Activated CD4-positive, alpha-beta T cell treated with anti-CD3 and anti-CD28 coated beads, Interleukin-2, amount 10 ng/mL, durations not matched to agents 7 days and 5 days (primary cell): ENCODE measurements at regions not wholly inside any gene's neighbourhood (a gene's known extent, or its start where the extent isn't known, plus 50 kb on each side); places are given as distances from the start of the nearest gene placed in this dataset.

Source experiments
- CTCF ChIA-PET: fragments of 350-600 bp; sonication (Branson Sonifier 250); formaldehyde crosslinking; loops from one replicate; lab custom pipeline; 2021; ENCODE audit warnings: antibody characterized with exemption; lab: Charles Lee
- POLR2A ChIA-PET: fragments of 350-600 bp; sonication (Branson Sonifier 250); formaldehyde crosslinking; loops from one replicate; lab custom pipeline; 2021; ENCODE audit warnings: antibody characterized with exemption; lab: Charles Lee
- DNase-seq: peaks from one replicate; pipeline ENCODE4 v3.0.0-alpha.2; 2020
- H3K27ac Mint-ChIP-seq: one replicate; pipeline ENCODE4 v1.8.0; 2021; ENCODE audit warnings: mild to moderate bottlenecking, moderate library complexity, mixed read lengths
- H3K27me3 Mint-ChIP-seq: one replicate; pipeline ENCODE4 v1.8.0; 2021; ENCODE audit warnings: mixed read lengths
- H3K36me3 Mint-ChIP-seq: one replicate; pipeline ENCODE4 v1.8.0; 2021; ENCODE audit warnings: low read depth, mixed read lengths
- H3K4me1 Mint-ChIP-seq: one replicate; pipeline ENCODE4 v1.8.0; 2021; ENCODE audit warnings: mixed read lengths
- H3K4me3 Mint-ChIP-seq: one replicate; pipeline ENCODE4 v1.8.0; 2021; ENCODE audit warnings: mild to moderate bottlenecking, moderate library complexity, mixed read lengths
- H3K9me3 Mint-ChIP-seq: one replicate; pipeline ENCODE4 v1.8.0; 2021; ENCODE audit warnings: mixed read lengths

DNA sequence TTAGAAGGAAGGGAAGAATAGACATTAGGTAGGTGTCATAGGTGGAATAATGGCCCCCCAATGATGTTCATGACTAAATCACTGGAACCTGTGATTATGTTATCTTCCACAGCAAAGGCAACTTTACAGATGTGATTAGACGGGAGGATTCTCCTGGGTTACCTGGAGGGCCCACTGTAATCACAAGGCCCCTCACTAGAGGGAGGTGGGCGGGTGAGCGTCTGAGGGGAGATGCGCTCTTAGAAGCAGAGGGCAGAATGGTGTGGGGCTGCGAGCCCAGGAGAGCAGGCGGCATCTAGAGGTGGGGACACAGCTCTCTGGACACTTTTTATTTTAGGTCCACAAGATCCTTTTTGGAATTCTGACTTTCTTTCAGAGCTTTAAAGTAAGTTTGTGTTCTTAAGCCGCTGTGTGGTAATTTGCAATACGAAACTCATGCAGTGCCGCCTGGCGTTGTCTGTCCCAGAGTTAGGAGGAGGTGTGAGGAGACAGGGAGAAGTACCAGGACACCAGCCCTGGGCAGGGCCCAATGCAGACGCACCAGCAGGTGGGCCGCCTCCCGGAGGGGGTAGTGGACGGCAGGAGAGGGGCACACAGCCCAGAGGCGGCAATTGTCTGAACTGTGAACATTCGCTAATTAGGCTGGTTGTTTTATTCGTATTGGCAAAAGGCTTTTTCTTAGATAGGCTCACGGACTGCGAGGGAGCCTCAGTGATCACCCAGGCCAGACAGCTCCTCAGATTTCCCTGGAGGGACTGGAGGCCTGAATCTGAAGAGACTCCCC is 51.1 kb upstream of the FANCC start:
- ChIA-PET POLR2A (no interaction called here), CTCF (interaction anchor here (0.7 kb wide), 1 partner anchor 945 kb away, joined by 4 read pairs; no protein-coding TSS in a partner anchor)
- no peaks in the 10 kb centered on the region for H3K36me3 Mint-ChIP-seq
- H3K9me3 Mint-ChIP-seq = no peaks in the 10 kb centered on the region
- peaks cover 31% of the 10 kb centered on the region for H3K27me3 Mint-ChIP-seq
- no peaks in the 10 kb centered on the region for H3K4me1 Mint-ChIP-seq
- no peak overlapping the region for H3K4me3 Mint-ChIP-seq
- no peak overlapping the region for H3K27ac Mint-ChIP-seq
- no peak for DNase-seq
